OCI-LY1 (cell line): ENCODE measurements at regions not wholly inside any gene's neighbourhood (a gene's known extent, or its start where the extent isn't known, plus 50 kb on each side); places are given as distances from the start of the nearest gene placed in this dataset.

Source experiments
- H2AFZ ChIP-seq: fragments of 200-600 bp; sonication (generic), shearing (Covaris generic); 2 replicates; pipeline ENCODE4 v1.6.0; 2014; ENCODE audit warnings: antibody characterized with exemption, mild to moderate bottlenecking, low read length
- H3F3A ChIP-seq: fragments of 200-600 bp; sonication (generic), shearing (Covaris generic); 2 replicates; pipeline ENCODE4 v1.6.0; 2014; ENCODE audit warnings: mild to moderate bottlenecking, antibody characterized with exemption, low read length, moderate library complexity; ENCODE audit not compliant: insufficient read depth
- H3K27ac ChIP-seq: fragments of 200-600 bp; sonication (generic); 2 replicates; pipeline ENCODE4 v1.5.1; 2014; ENCODE audit warnings: low read length, mixed run types, mild to moderate bottlenecking, low read depth; ENCODE audit not compliant: poor library complexity, severe bottlenecking
- H3K27me3 ChIP-seq: fragments of 200-600 bp; sonication (generic); 2 replicates; pipeline ENCODE4 v1.6.0; 2014; ENCODE audit warnings: antibody characterized with exemption, mild to moderate bottlenecking, low read length, moderate library complexity; ENCODE audit not compliant: insufficient read depth
- H3K36me3 ChIP-seq: fragments of 200-600 bp; sonication (generic); 2 replicates; pipeline ENCODE4 v1.6.1; 2014; ENCODE audit warnings: mild to moderate bottlenecking, antibody characterized with exemption, low read length, moderate library complexity, mixed read lengths; ENCODE audit not compliant: insufficient read depth
- H3K4me1 ChIP-seq: fragments of 200-600 bp; sonication (generic); 2 replicates; pipeline ENCODE4 v1.5.1; 2014; ENCODE audit warnings: mild to moderate bottlenecking, low read length, moderate library complexity; ENCODE audit not compliant: insufficient read depth, severe bottlenecking
- H3K4me2 ChIP-seq: fragments of 200-600 bp; sonication (generic), shearing (Covaris generic); 2 replicates; pipeline ENCODE4 v1.6.1; 2014; ENCODE audit warnings: low read length
- H3K4me3 ChIP-seq: fragments of 200-600 bp; sonication (generic); 2 replicates; pipeline ENCODE4 v1.5.1; 2014; ENCODE audit warnings: low read length, low read depth, mild to moderate bottlenecking, mixed read lengths; ENCODE audit not compliant: poor library complexity, severe bottlenecking
- H3K79me2 ChIP-seq: fragments of 200-600 bp; shearing (Covaris generic); 2 replicates; pipeline ENCODE4 v1.6.1; 2016; ENCODE audit warnings: mixed run types, low read length, mixed read lengths; ENCODE audit not compliant: insufficient read depth
- H3K9ac ChIP-seq: fragments of 200-600 bp; sonication (generic), shearing (Covaris generic); 2 replicates; pipeline ENCODE4 v1.6.1; 2014; ENCODE audit warnings: mild to moderate bottlenecking, low read length, mixed read lengths
- H3K9me2 ChIP-seq: fragments of 200-600 bp; sonication (generic), shearing (Covaris generic); 2 replicates; pipeline ENCODE4 v1.6.1; 2014; ENCODE audit warnings: low read depth, mild to moderate bottlenecking, low read length, mixed read lengths
- H3K9me3 ChIP-seq: fragments of 200-600 bp; shearing (Covaris generic); 2 replicates; pipeline ENCODE4 v1.6.1; 2014; ENCODE audit warnings: low read length, mixed read lengths
- H4K20me1 ChIP-seq: fragments of 200-600 bp; sonication (generic), shearing (Covaris generic); 2 replicates; pipeline ENCODE4 v1.6.0; 2016; ENCODE audit warnings: mild to moderate bottlenecking, low read length; ENCODE audit not compliant: insufficient read depth
- CTCF ChIP-seq: fragments of 200-600 bp; sonication (generic), shearing (Covaris generic); IDR thresholded peaks from 2 replicates; pipeline ENCODE4 v1.5.1; 2017; ENCODE audit warnings: mild to moderate bottlenecking, antibody characterized with exemption, low read length, moderate library complexity, mixed read lengths
- EZH2 ChIP-seq: fragments of 200-600 bp; sonication (generic), shearing (Covaris generic); IDR thresholded peaks from 2 replicates; pipeline ENCODE4 v1.8.0; 2017; ENCODE audit warnings: borderline replicate concordance, mixed run types, mild to moderate bottlenecking, antibody characterized with exemption, low read length, moderate library complexity, mixed read lengths

DNA sequence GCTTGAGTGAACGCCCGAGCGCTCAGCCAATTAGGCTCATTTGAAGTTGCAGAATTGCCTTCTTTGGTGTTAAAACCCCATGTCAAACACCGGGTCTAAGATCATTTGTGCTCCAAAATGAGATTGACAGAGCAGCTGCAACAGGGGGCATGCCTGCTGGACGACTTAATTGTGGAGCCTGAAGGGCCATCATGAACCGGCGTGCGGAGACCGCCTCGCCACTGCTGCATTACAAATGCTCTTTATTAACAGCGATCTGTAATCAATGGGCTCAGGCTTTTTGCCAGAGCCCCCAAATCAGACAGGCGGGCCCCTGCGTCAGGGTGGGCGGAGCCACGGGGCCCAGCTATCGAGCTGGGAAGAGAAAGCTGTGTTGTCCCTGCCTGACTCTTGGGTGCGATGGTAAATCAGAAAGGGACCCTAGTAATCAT, 183.2 kb downstream of the SIM1 start:
- Histone ChIP-seq H3K4me2 (peak overlapping the region; percentile 56), H2AFZ (peak overlapping the region; percentile 86), H3F3A (no peaks in the 10 kb centered on the region), H3K27ac (no peak overlapping the region), H3K9me2 (no peaks in the 10 kb centered on the region), H3K79me2 (no peaks in the 10 kb centered on the region), H3K9ac (peak overlapping the region; percentile 33; the same call in 1 of the 2 replicates), H3K4me1 (peaks cover 10% of the 10 kb centered on the region), H3K4me3 (peak overlapping the region; percentile 51), H3K9me3 (no peaks in the 10 kb centered on the region), H4K20me1 (no peaks in the 10 kb centered on the region), H3K36me3 (no peaks in the 10 kb centered on the region), H3K27me3 (no peaks in the 10 kb centered on the region)
- no peak for TF ChIP-seq EZH2
- no peak for TF ChIP-seq CTCF

DNA sequence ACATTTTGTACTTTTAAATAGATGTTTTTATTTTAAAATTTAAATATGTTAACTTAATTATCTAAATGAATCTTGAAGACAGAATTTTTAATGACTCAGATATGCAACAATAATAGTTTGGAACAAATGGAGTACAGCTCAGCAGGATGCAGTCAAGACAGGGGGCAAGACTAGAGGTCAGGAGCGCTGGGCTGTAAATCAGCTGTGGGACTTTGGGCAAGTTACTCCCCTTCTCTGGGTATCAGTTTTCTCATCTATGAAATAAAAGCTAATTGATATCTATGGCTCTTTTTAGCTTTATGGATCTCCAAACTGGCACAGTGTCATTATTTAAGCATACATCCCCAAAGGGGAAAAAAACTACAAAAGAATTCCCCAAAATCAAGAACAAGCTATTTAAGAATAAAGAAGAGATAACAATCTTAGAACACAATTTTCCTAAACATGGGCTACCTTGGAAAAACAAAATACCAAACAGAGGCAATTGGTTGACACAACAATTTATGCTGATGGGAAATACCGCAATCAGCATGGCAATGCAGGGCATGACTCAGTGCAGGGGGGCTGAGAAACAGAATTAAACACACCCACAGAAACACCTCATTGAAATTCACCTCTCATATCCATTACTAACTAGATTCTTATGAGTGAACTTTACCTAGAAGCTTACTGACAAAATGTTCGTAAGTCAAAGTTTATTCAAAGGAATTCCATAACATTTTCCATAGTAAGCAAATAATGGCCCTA, 188.2 kb downstream of the SIM1 start:
- Histone ChIP-seq H3K9me2 (no peaks in the 10 kb centered on the region), H3K4me1 (peaks cover 6% of the 10 kb centered on the region), H3K9me3 (no peaks in the 10 kb centered on the region), H3K79me2 (no peaks in the 10 kb centered on the region), H3K4me2 (no peak overlapping the region), H3K36me3 (no peaks in the 10 kb centered on the region), H4K20me1 (no peaks in the 10 kb centered on the region), H3K27me3 (no peaks in the 10 kb centered on the region), H3K9ac (no peak overlapping the region), H3F3A (no peaks in the 10 kb centered on the region), H3K4me3 (no peak overlapping the region), H3K27ac (no peak overlapping the region), H2AFZ (no peak overlapping the region)
- TF ChIP-seq CTCF (no peak), EZH2 (no peak)

- no peak overlapping the region for H3K27ac ChIP-seq
- H3F3A ChIP-seq: no peaks in the 10 kb centered on the region
- H3K9me3 ChIP-seq: no peaks in the 10 kb centered on the region
- H3K9me2 ChIP-seq: no peaks in the 10 kb centered on the region
- no peaks in the 10 kb centered on the region for H4K20me1 ChIP-seq
- no peak overlapping the region for H3K4me2 ChIP-seq
- H3K4me3 ChIP-seq: no peak overlapping the region
- H3K79me2 ChIP-seq: no peaks in the 10 kb centered on the region
- TF ChIP-seq EZH2: no peak
- no peak for TF ChIP-seq CTCF
- no peak overlapping the region for H2AFZ ChIP-seq
- H3K27me3 ChIP-seq: no peaks in the 10 kb centered on the region
- no peaks in the 10 kb centered on the region for H3K4me1 ChIP-seq
- no peak overlapping the region for H3K9ac ChIP-seq
- H3K36me3 ChIP-seq: no peaks in the 10 kb centered on the region
Measured at GRCh38 chr6:100274147-100274546, 190.6 kb downstream of the SIM1 start.
